ENCODE measurements at regions not wholly inside any gene's neighbourhood (a gene's known extent, or its start where the extent isn't known, plus 50 kb on each side); places are given as distances from the start of the nearest gene placed in this dataset.

DNA sequence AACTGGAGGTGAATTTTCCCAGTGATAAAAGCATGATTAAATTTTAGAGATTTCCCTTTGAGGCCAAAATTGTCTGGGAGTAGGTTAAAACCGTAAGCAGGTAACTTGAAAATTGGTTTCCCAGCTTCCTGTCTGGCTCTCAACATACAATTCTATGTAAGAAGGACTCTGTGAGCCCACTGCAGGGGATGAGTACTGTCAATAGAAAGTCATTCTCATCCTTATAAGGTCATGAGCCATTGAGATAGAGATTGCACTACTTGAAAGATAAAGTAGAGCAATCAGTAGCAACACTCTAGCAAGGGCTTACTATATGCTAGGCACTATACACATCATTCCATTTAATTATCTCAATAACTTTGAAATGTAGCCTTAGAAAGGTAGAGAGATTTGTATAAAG lies 225.6 kb upstream of the HMGA2 start:
- no peak for DNase-seq

- DNase-seq: no peak
These were observed 222.1 kb upstream of the HMGA2 start for GRCh38 chr12:65602253-65602609.

DNA sequence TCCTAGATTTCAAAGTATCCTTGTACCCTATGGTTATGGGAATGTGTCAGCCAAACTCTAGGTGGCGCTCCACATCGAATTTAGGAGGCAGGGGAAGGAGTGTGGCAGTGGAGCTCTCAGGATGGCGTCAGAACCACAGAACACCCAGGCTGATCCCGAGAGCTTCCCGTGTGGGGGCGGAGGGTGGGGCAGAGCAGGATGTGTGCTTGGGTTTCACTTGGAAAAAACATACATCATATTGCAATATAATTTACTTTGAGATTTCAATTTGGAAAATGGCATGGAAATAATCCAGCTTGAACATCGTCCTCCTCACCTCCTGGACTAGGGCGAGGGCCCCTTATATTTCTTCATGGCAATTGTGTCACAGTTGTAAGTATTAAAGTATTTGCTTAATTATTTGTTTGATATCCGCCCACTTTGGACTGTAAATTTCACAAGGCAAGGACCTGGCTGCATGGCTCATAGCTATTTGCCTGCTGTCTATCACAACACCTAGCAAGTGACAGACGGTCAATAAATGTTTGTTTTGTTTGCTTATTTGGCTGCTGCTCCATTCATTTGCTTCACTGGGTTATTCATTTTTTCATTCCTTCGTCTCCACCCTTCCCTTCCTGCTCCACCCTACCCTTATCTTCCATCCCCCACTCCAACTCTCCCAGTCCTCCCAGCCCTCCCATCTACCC lies 221.5 kb upstream of the HMGA2 start:
- DNase-seq: no peak

DNA sequence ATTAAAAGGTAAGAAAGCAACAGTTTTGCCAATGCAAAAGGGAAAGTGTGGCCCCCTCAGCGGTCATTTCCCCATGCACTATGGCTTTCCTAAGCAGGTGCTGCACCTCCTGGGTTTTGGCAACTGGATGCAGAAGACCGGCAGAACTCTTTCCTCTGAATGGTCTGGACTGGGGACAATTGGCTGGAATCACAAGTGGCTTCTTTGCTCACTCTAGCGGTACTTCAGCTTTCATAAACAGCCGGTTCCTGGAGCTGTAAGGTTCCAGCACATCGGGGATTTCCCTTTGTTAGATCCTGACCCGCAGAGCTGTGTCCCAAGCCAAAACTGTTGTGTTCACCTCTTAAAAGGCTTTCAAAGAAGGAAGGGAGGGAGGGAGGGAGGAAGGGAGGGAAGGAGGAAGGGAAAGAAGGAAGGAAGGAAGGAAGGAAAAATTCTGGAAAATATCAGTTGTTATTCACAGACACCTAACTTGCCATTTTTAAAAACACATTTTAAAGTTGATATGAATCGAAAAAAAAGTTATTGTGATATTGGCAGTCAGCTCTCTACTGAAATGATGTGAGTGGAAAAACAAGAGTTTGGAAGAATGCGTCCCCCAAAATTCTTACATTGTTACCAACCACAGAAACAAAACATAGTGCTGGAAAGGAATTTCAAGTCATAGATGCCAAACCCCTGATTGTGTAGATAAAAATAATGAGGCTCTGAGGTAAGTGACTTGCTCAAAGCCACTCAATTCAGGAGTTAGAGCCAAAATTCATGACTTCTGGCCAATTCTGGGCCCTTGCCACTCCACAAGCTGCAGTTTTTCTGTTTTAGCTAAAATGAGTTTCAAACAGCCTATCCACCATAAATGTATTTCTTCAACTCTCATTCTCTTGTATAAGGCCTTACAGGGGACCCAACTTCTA lies 220.6 kb upstream of the HMGA2 start:
- no peak for DNase-seq

DNA sequence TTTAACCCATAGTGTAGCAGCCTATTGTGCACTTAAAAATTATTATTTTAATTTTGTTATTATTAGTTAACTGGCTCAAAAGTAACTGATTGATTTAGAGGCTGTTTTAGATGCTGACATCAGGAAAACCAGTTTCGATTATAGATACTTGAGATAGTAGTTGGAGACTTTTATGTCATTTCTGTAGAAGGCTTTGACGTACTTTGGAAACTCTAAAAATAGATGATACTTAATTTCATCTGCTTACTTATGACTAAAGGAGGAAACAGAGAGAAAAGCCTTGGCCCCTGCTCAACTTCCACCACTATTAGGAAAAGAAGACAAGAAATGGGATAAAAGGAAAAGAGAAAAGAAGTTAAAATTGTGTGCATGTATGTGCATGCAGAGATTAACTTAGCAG lies 219.3 kb upstream of the HMGA2 start:
- no peak for DNase-seq

DNA sequence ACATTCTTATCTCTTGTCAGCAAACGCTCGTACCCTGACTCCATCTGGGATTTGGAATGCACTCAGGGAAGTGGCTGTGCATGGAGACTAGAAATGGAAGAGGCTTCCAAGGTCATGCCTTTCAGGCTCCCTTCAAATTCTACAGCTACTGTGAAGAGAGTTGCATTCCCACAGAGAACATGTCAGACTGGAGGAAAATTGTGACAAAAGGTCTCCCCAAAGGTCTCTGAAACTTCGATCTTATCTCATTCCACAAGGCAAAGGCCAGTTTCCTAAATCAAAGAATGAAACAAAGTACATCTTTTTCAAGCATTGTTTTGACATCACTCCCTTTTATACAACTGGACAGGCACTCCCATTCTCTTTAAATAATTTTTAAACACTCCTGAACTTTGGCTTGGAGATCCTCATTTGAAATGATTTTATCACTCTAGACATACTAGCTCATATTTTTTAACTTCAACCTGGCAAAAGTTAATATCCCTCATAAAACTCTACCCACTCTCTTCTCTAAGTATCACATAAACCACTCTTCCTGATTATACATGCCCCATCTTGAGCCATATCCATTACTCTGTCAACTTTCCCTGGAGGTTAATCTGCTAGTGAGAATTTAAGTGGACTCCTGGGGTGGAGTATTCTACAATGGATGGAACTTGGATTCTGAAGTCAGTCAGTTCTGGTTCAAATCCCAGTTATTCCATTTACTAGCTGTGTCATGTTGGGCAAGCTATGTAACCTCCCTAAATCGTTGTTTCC lies 218.1 kb upstream of the HMGA2 start:
- no peak for DNase-seq

DNA sequence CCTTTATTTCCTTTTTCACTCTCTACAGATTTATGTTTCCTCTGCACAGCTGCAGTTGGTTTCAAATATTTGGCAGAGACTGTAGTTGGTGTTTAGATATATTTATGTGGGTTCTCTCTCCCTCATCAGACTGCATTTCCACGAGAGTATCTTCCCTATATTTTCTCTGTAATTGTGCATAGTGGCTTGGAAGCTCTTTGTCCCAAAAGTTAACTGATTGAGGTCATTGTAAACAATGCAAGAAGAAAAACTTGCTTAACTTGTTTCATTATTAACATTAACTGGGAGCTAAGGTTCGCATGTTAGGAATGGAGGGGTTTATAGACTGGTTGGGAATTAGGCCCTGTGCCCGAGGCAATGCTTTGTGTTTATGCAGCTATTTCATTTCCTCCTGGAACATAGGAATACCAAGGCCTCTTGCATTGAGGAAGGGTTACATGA lies 216.9 kb upstream of the HMGA2 start:
- DNase-seq: no peak

DNA sequence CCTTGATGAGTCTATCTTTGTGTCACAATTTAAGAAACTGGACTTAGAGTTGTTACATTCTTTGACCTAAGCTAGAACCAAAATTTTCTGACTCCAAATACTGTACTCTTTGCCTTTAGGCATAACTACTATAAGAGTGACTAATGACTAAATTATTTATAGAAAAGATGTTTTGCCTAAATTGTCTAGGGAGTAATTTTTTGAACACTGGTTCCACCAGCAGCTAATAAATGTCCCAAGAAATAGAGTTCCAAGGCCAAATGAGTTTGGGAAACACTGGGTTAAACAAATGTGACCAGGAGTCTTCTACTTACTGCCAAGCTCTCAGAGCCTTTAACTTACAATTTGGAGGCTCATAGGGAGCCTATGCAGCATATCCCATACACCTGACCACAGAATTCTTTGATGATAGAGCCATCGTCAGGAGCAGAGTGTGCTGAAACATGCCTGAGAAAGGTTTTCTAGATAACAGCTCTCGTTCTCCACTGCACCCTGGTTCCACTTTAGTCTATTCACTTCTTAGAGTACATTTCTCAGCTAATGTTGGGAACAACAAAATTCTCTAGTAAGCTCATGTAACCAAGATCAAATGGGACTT lies 215.9 kb upstream of the HMGA2 start:
- DNase-seq: no peak

- no peak for DNase-seq
These were observed 214.9 kb upstream of the HMGA2 start for GRCh38 chr12:65609359-65609771.

GRCh38 chr12:65611396-65611795 lies 212.9 kb upstream of the HMGA2 start:
- no peak for DNase-seq

- DNase-seq: no peak
These were observed 211.8 kb upstream of the HMGA2 start for GRCh38 chr12:65612440-65612839.

DNA sequence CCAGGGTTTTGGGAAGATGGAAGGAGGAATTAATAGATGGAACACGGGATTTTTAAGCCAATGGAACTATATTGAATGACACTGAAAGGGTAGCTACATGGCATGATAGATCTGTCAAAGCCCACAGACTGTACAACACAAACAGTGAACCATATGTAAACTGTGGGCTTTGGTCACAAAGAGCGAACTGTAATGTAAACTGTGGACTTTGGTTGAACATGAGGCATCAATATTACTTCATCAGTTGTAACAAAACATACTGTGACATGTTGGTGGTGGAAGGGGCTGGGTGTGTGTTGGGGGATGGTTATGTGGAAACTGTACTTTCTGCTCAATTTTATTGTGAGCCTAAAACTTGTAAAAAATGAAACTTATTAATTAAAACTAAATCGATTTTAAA lies 210.6 kb upstream of the HMGA2 start:
- no peak for DNase-seq

- DNase-seq: no peak
These were observed 209.9 kb upstream of the HMGA2 start for GRCh38 chr12:65614259-65614889.

DNA sequence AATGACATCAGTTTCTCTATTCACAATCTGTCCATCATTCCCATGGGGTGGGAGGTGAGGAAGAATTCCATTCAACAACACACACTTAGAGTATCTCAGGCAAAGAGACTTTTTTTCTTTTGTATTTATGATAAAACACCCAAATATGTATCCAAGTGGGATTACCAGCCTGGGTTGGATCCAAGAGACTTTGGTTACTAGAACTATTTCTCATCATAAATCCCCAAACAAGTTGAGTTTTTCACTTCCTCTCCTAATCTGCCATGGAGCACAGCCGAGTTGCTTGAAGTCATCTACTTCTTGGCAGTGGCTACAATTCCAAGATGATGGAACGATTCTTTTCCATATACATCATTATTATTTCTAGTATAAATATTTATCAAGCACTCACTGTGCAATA lies 209.2 kb upstream of the HMGA2 start:
- no peak for DNase-seq

GRCh38 chr12:65616022-65616421 lies 208.3 kb upstream of the HMGA2 start:
- DNase-seq: no peak

GRCh38 chr12:65618588-65618987 lies 205.7 kb upstream of the HMGA2 start:
- DNase-seq: no peak

DNA sequence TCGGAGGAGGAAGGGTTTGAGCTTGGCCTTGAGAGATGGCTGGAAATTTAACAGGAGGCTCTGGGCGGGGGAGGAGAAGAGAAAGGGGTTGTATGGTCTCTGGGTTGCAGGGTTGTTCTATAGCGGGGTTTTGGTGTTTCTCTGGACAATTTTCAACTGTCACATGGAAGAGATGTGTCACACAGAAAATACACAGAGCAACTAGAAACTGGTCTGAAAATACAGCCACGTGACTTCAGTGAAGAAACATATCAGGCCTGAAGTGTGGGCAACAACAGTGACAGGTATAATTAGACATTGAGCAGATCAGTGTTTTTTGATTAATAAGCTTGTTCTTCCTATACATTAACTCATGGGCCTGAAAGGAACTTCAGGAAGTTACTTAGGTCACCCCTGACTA lies 205.3 kb upstream of the HMGA2 start:
- DNase-seq: no peak

DNA sequence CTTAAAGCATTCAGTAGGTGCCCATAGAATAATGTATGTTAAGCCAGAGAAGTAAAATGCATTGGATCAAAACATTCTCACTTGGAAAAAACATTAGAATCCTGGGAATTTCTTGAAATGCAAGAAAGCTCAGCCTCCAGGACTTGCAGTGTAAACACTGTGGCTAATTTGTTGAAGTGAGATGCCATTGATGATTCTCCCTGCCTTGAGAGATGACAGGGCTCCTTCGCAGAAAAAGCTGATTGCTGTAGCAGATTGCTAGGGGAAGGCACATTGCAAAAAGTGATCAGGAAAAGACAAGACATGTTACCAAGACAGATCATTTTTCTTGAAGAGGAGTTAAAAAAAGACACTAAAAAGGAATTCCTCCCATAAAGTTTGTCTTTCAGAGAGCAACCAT lies 204.2 kb upstream of the HMGA2 start:
- DNase-seq: no peak

DNA sequence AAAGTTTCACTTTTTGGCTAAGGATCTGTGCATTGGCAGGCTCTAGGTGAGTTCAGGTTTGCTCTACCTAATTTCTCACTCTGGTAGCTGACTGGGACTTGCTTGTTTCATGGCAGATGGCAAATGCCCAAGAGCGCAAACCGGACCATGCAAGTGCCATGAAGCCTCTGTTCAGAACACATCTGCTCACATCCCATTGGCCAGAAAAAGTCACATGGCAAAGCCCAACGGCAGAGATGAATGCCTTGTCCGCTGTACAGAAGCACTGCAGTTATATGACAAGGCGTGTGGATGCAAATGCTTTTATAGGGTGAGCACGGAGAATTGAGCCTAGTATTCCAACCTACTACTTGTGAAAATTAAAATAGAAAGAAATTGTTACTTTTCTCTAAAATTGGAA lies 202.2 kb upstream of the HMGA2 start:
- DNase-seq: no peak

- no peak for DNase-seq
These were observed 200.8 kb upstream of the HMGA2 start for GRCh38 chr12:65623507-65623906.

DNA sequence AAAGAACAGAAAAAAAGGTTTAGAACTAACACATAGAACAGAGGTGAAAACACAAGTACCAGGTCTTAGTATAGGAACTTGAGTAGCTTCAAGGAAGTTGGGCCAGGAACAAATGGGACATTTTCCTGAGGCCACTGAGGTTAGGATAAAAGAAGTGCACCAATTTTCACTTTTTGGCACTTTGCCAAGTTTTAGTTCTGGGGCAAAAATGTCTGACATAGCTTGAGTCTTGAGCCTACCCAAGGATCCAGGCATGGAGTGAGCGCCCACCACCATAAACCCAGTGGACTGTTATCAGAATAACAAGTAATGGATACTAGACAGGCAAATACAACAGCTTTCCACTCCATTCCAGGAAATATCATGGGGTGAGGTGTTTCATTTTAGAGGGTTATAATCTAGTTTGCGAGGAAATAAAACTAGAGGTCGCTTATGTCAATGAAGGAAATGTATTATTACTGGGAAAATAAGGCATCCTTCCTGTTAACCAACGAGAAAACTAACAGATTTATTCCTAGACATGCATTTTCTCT lies 199.7 kb upstream of the HMGA2 start:
- DNase-seq: no peak

DNA sequence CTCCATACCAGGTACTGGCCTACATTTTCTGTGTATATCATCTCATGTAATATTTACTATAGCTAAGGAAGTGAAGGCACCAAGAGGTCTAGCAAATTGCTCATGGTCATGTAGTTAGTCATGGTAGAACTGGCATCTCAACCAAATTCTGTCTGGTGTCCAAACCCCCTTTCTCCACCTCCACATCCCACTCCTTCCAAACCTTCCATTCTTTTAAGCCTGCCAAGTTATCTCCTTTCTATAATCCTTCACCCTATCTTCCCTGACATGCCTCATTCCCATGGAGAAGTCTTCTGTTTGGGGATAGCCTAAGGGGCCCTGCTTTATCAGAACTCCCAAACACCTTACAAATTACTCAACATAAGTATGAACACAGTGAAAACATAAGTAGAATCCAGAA lies 196.2 kb upstream of the HMGA2 start:
- DNase-seq: no peak

GRCh38 chr12:65630555-65630954 lies 193.7 kb upstream of the HMGA2 start:
- no peak for DNase-seq

All from NCI-H2107 (cell line).